ENCODE measurements at regions not wholly inside any gene's neighbourhood (a gene's known extent, or its start where the extent isn't known, plus 50 kb on each side); places are given as distances from the start of the nearest gene placed in this dataset.

DNA sequence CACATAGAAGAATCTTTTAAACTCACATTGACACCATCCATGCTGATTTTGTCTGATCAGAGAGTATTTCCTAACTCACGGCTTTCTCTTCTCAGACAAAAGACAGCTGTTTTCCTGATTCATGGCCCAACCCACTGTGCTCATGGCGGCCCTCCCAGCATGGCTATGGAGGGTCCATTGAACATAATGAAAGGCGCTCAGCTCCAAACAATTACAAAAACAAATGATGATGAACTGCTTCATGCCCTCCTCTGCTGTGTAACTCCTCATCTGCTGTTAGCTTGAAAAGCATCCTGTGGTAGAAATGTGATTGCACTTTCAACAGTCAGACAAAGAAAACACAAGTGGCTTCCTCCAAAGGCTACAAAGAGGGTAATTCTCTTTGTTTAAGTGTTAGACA, 673.8 kb downstream of the PRELID2 start:
- H3K4me3 ChIP-seq (ENCODE audit: low read depth, low read length): no peak overlapping the region
- TF ChIP-seq MYC (IDR thresholded peaks at IDR 0.05; ENCODE audit: low read depth, low read length): no peak
- TF ChIP-seq POLR2A (IDR thresholded peaks at IDR 0.05; ENCODE audit: extremely low read depth, insufficient read length): no peak
- no peak for TF ChIP-seq CTCF (IDR thresholded peaks at IDR 0.05; ENCODE audit: low read depth, low read length)
- TF ChIP-seq, protein P1, sequence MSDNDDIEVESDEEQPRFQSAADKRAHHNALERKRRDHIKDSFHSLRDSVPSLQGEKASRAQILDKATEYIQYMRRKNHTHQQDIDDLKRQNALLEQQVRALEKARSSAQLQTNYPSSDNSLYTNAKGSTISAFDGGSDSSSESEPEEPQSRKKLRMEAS (IDR thresholded peaks at IDR 0.05; ENCODE audit: low read depth, low read length): no peak
- no peak for DNase-seq (ENCODE audit: low read depth)

DNA sequence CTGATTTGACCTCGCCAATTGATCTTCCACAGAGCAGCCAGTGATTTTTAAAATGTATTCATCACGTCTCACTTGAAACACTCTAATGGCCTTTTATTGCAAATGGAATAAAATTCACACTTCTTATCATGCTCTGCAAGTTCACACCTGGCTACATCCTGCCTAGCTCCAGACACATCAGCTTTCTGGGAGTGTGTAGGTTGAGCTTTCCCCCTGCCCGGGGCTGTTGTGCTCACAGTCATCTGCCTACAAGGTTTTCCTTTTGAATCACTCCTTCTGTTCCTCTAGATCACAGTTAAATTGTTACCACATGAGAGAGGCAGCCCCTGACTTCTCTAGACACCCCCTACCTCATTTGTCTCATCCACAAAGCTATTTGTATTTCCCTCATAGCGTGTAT, 674.5 kb downstream of the PRELID2 start:
- H3K4me3 ChIP-seq (ENCODE audit: low read depth, low read length): no peak overlapping the region
- no peak for TF ChIP-seq MYC (IDR thresholded peaks at IDR 0.05; ENCODE audit: low read depth, low read length)
- no peak for TF ChIP-seq POLR2A (IDR thresholded peaks at IDR 0.05; ENCODE audit: extremely low read depth, insufficient read length)
- TF ChIP-seq CTCF (IDR thresholded peaks at IDR 0.05; ENCODE audit: low read depth, low read length): no peak
- TF ChIP-seq, protein P1 (IDR thresholded peaks at IDR 0.05; ENCODE audit: low read depth, low read length): no peak
- no peak for DNase-seq (ENCODE audit: low read depth)

DNA sequence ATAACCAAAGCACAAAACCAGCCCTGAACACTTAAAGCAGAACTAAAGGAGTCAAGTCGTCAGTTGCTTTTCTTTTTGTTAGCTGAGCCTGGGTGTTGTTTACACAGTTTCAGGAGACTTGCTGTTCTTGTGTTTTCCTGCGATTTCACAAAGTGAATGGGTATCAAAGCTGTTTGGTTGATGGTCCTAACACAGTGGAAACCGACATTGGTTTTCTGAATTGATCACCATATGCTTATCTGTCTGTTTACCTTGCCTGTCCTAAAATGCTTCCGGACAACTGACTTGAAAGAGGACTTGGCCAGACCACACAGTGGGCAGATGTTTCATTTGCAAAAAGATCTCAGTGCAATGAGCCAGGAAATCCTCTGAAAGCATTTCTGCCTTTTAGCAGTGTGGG, 676.4 kb downstream of the PRELID2 start:
- TF ChIP-seq MYC (IDR thresholded peaks at IDR 0.05; ENCODE audit: low read depth, low read length) (no peak), POLR2A (IDR thresholded peaks at IDR 0.05; ENCODE audit: extremely low read depth, insufficient read length) (no peak), CTCF (IDR thresholded peaks at IDR 0.05; ENCODE audit: low read depth, low read length) (no peak)
- TF ChIP-seq, protein P1 (IDR thresholded peaks at IDR 0.05; ENCODE audit: low read depth, low read length): no peak
- H3K4me3 ChIP-seq (ENCODE audit: low read depth, low read length): no peak overlapping the region
- no peak for DNase-seq (ENCODE audit: low read depth)

GRCh38 chr5:145157841-145158240, 677.3 kb downstream of the PRELID2 start:
- no peak for DNase-seq (ENCODE audit: low read depth)
- TF ChIP-seq POLR2A (IDR thresholded peaks at IDR 0.05; ENCODE audit: extremely low read depth, insufficient read length) (no peak), CTCF (IDR thresholded peaks at IDR 0.05; ENCODE audit: low read depth, low read length) (no peak), MYC (IDR thresholded peaks at IDR 0.05; ENCODE audit: low read depth, low read length) (no peak)
- TF ChIP-seq, protein P1 (IDR thresholded peaks at IDR 0.05; ENCODE audit: low read depth, low read length): no peak

GRCh38 chr5:145141534-145141933, 693.6 kb downstream of the PRELID2 start:
- H3K4me3 ChIP-seq (ENCODE audit: low read depth, low read length): no peak overlapping the region
- TF ChIP-seq, protein P1 (IDR thresholded peaks at IDR 0.05; ENCODE audit: low read depth, low read length): no peak
- TF ChIP-seq MYC (IDR thresholded peaks at IDR 0.05; ENCODE audit: low read depth, low read length): no peak
- no peak for TF ChIP-seq CTCF (IDR thresholded peaks at IDR 0.05; ENCODE audit: low read depth, low read length)
- TF ChIP-seq POLR2A (IDR thresholded peaks at IDR 0.05; ENCODE audit: extremely low read depth, insufficient read length): no peak
- no peak for DNase-seq (ENCODE audit: low read depth)

More at GRCh38 chr5:145157841-145158240, 677.3 kb downstream of the PRELID2 start:
- H3K4me3 ChIP-seq (ENCODE audit: low read depth, low read length): no peak overlapping the region

GRCh38 chr5:145130996-145131395, 704.1 kb downstream of the PRELID2 start:
- DNase-seq (ENCODE audit: low read depth): no peak
- no peak for TF ChIP-seq CTCF (IDR thresholded peaks at IDR 0.05; ENCODE audit: low read depth, low read length)
- TF ChIP-seq MYC (IDR thresholded peaks at IDR 0.05; ENCODE audit: low read depth, low read length): no peak
- TF ChIP-seq POLR2A (IDR thresholded peaks at IDR 0.05; ENCODE audit: extremely low read depth, insufficient read length): no peak
- TF ChIP-seq, protein P1 (IDR thresholded peaks at IDR 0.05; ENCODE audit: low read depth, low read length): no peak
- H3K4me3 ChIP-seq (ENCODE audit: low read depth, low read length): no peak overlapping the region

Data from NB4 (cell line).